OCI-LY3 (cell line): ENCODE measurements at regions not wholly inside any gene's neighbourhood (a gene's known extent, or its start where the extent isn't known, plus 50 kb on each side); places are given as distances from the start of the nearest gene placed in this dataset.

Experiments used
- H2AFZ ChIP-seq: fragments of 200-600, 300-600 bp; shearing (Covaris generic); 2 replicates; pipeline ENCODE4 v1.6.0; 2014; ENCODE audit warnings: antibody characterized with exemption, low read depth, low read length
- H3K27ac ChIP-seq: fragments of 200-600, 300-600 bp; sonication (generic); 2 replicates; pipeline ENCODE4 v1.5.1; 2014; ENCODE audit warnings: mild to moderate bottlenecking, low read length, moderate library complexity, mixed read lengths
- H3K27me3 ChIP-seq: fragments of 200-600, 300-600 bp; sonication (generic); 2 replicates; pipeline ENCODE4 v1.6.1; 2014; ENCODE audit warnings: low read depth, low read length, mixed read lengths
- H3K36me3 ChIP-seq: fragments of 200-600, 300-600 bp; sonication (generic); replicated peaks from 2 replicates; pipeline ENCODE3; 2014; ENCODE audit warnings: low read depth, low read length, mixed read lengths
- H3K4me1 ChIP-seq: fragments of 300-600, 200-600 bp; sonication (generic); 2 replicates; pipeline ENCODE4 v1.6.1; 2014; ENCODE audit warnings: low read length, mixed read lengths
- H3K4me2 ChIP-seq: fragments of 200-600, 300-600 bp; sonication (generic); 2 replicates; pipeline ENCODE4 v1.6.1; 2014; ENCODE audit warnings: low read length, mixed read lengths
- H3K4me3 ChIP-seq: fragments of 300-600, 200-600 bp; sonication (generic); 2 replicates; pipeline ENCODE4 v1.5.1; 2014; ENCODE audit warnings: antibody characterized with exemption, mild to moderate bottlenecking, low read length, moderate library complexity
- H3K79me2 ChIP-seq: fragments of 300-600, 200-600 bp; shearing (Covaris generic); 2 replicates; pipeline ENCODE4 v1.6.1; 2014; ENCODE audit warnings: mild to moderate bottlenecking, low read length, mixed read lengths
- H3K9ac ChIP-seq: fragments of 300-600, 200-600 bp; shearing (Covaris generic); 2 replicates; pipeline ENCODE4 v1.6.0; 2014; ENCODE audit warnings: mild to moderate bottlenecking, low read length, moderate library complexity
- H3K9me3 ChIP-seq: fragments of 200-600, 300-600 bp; shearing (Covaris generic); 2 replicates; pipeline ENCODE4 v1.6.1; 2014; ENCODE audit warnings: low read length, mixed read lengths; ENCODE audit not compliant: insufficient read depth
- H4K20me1 ChIP-seq: fragments of 200-600, 300-600 bp; sonication (generic); 2 replicates; pipeline ENCODE4 v1.6.1; 2016; ENCODE audit warnings: low read length, mixed read lengths; ENCODE audit not compliant: insufficient read depth
- CTCF ChIP-seq: fragments of 200-600, 300-600 bp; sonication (generic); IDR thresholded peaks from 2 replicates; pipeline ENCODE4 v1.5.1; 2014; ENCODE audit warnings: antibody characterized with exemption, low read length, low read depth
- EZH2phosphoT487 ChIP-seq: fragments of 200-600 bp; shearing (Covaris generic); IDR thresholded peaks from 2 replicates; pipeline ENCODE4 v1.6.1; 2018; ENCODE audit warnings: antibody characterized with exemption, mixed run types, low read depth

GRCh38 chr15:85327820-85328219 is 52.6 kb upstream of the AKAP13 start:
- peak overlapping the region; percentile 70 for H3K4me2 ChIP-seq

GRCh38 chr15:85329561-85330422 is 50.6 kb upstream of the AKAP13 start:
- Histone ChIP-seq H3K36me3 (peaks cover 2% of the 10 kb centered on the region), H3K4me2 (peak overlapping the region; percentile 70), H3K4me1 (peaks cover 42% of the 10 kb centered on the region), H3K4me3 (peak overlapping the region; percentile 70), H3K9me3 (peaks cover 7% of the 10 kb centered on the region; the same call in 1 of the 2 replicates), H3K27me3 (peaks cover 8% of the 10 kb centered on the region), H3K9ac (peak overlapping the region; percentile 49), H2AFZ (peak overlapping the region; percentile 3; the same call in 1 of the 2 replicates), H3K79me2 (no peaks in the 10 kb centered on the region), H4K20me1 (no peaks in the 10 kb centered on the region), H3K27ac (peak overlapping the region; percentile 86)
- TF ChIP-seq EZH2phosphoT487 = no peak
- no peak for TF ChIP-seq CTCF

More at GRCh38 chr15:85327820-85328219, 52.6 kb upstream of the AKAP13 start:
- Histone ChIP-seq H3K9ac (no peak overlapping the region), H2AFZ (no peak overlapping the region), H3K4me3 (no peak overlapping the region), H3K36me3 (peaks cover 5% of the 10 kb centered on the region), H3K4me1 (peaks cover 47% of the 10 kb centered on the region), H3K27ac (no peak overlapping the region), H3K27me3 (no peaks in the 10 kb centered on the region), H3K9me3 (peaks cover 7% of the 10 kb centered on the region; the same call in 1 of the 2 replicates), H3K79me2 (no peaks in the 10 kb centered on the region), H4K20me1 (no peaks in the 10 kb centered on the region)
- no peak for TF ChIP-seq EZH2phosphoT487
- no peak for TF ChIP-seq CTCF
